Neural cell (in vitro differentiated cells): ENCODE measurements at regions not wholly inside any gene's neighbourhood (a gene's known extent, or its start where the extent isn't known, plus 50 kb on each side); places are given as distances from the start of the nearest gene placed in this dataset.

Source experiments
- H2AFZ ChIP-seq: fragments of 200-600, 300-800 bp; sonication (generic), shearing (Covaris generic); 2 replicates; pipeline ENCODE4 v1.6.0; 2014; ENCODE audit warnings: low read depth, mild to moderate bottlenecking, antibody characterized with exemption, low read length, moderate library complexity
- H3F3A ChIP-seq: fragments of 200-600 bp; shearing (Covaris generic); 2 replicates; pipeline ENCODE4 v1.6.1; 2016; ENCODE audit warnings: mild to moderate bottlenecking, moderate library complexity, mixed read lengths, antibody characterized with exemption, low read length; ENCODE audit not compliant: insufficient read depth, poor library complexity, severe bottlenecking
- H3K27ac ChIP-seq: fragments of 200-600, 300-800 bp; sonication (generic), shearing (Covaris generic); 2 replicates; pipeline ENCODE4 v1.5.1; 2014; ENCODE audit warnings: mild to moderate bottlenecking, low read length, moderate library complexity
- H3K27me3 ChIP-seq: fragments of 300-800, 200-600 bp; sonication (generic), shearing (Covaris generic); 2 replicates; pipeline ENCODE4 v1.6.0; 2014; ENCODE audit warnings: mild to moderate bottlenecking, low read depth, low read length, moderate library complexity; ENCODE audit not compliant: insufficient read depth
- H3K36me3 ChIP-seq: fragments of 300-800, 200-600 bp; sonication (generic), shearing (Covaris generic); 2 replicates; pipeline ENCODE4 v1.5.1; 2014; ENCODE audit warnings: mild to moderate bottlenecking, antibody characterized with exemption, low read length, moderate library complexity; ENCODE audit not compliant: insufficient read depth
- H3K4me2 ChIP-seq: fragments of 300-800, 200-600 bp; sonication (generic), shearing (Covaris generic); 2 replicates; pipeline ENCODE4 v1.6.0; 2014; ENCODE audit warnings: mild to moderate bottlenecking, low read length
- H3K4me3 ChIP-seq: fragments of 300-800, 200-600 bp; sonication (generic), shearing (Covaris generic); 2 replicates; pipeline ENCODE4 v1.5.1; 2014; ENCODE audit warnings: mild to moderate bottlenecking, low read length, moderate library complexity
- H3K79me2 ChIP-seq: fragments of 200-600 bp; shearing (Covaris generic); replicated peaks from 2 replicates; pipeline ENCODE4 v1.6.0; 2014; ENCODE audit warnings: mild to moderate bottlenecking, low read length, moderate library complexity; ENCODE audit not compliant: insufficient read depth
- H3K9ac ChIP-seq: fragments of 300-800, 200-600 bp; sonication (generic), shearing (Covaris generic); 2 replicates; pipeline ENCODE4 v1.6.1; 2016; ENCODE audit warnings: mild to moderate bottlenecking, low read length, mixed read lengths
- H3K9me2 ChIP-seq: fragments of 200-600 bp; shearing (Covaris generic); 2 replicates; pipeline ENCODE4 v1.6.1; 2016; ENCODE audit warnings: mild to moderate bottlenecking, low read length, mixed read lengths; ENCODE audit not compliant: insufficient read depth
- H3K9me3 ChIP-seq: fragments of 200-600, 300-800 bp; sonication (generic), shearing (Covaris generic); 2 replicates; pipeline ENCODE4 v1.6.1; 2016; ENCODE audit warnings: mild to moderate bottlenecking, mixed run types, low read length, moderate library complexity, mixed read lengths
- H4K20me1 ChIP-seq: fragments of 200-600 bp; shearing (Covaris generic); 2 replicates; pipeline ENCODE4 v1.6.1; 2016; ENCODE audit warnings: mild to moderate bottlenecking, mixed run types; ENCODE audit not compliant: insufficient read depth
- CTCF ChIP-seq: fragments of 450-650 bp; IDR thresholded peaks from 2 replicates; pipeline ENCODE4 v1.5.1; 2014; ENCODE audit warnings: antibody characterized with exemption, mild to moderate bottlenecking, moderate library complexity; ENCODE audit not compliant: poor library complexity, severe bottlenecking
- EP300 ChIP-seq: fragments of 450-650 bp; conservative IDR thresholded peaks from 2 replicates; pipeline ENCODE4 v1.6.1; 2014; ENCODE audit warnings: antibody characterized with exemption, mild to moderate bottlenecking, moderate library complexity; ENCODE audit not compliant: poor library complexity, severe bottlenecking
- EZH2 ChIP-seq: fragments of 200-600, 300-800 bp; shearing (Covaris generic), sonication (generic); IDR thresholded peaks from 2 replicates; pipeline ENCODE4 v1.6.1; 2014; ENCODE audit warnings: antibody characterized with exemption, low read length, borderline replicate concordance, mild to moderate bottlenecking; ENCODE audit not compliant: insufficient read depth, poor library complexity, severe bottlenecking
- MXI1 ChIP-seq: fragments of 450-650 bp; conservative IDR thresholded peaks from 2 replicates; pipeline ENCODE4 v1.6.1; 2014; ENCODE audit warnings: antibody characterized with exemption, mild to moderate bottlenecking; ENCODE audit not compliant: poor library complexity, severe bottlenecking
- POLR2AphosphoS5 ChIP-seq: IDR thresholded peaks from 2 replicates; pipeline ENCODE4 v1.6.1; 2012
- RAD21 ChIP-seq: fragments of 450-650 bp; conservative IDR thresholded peaks from 2 replicates; pipeline ENCODE4 v1.6.1; 2014; ENCODE audit warnings: antibody characterized with exemption, mild to moderate bottlenecking, moderate library complexity
- REST ChIP-seq: IDR thresholded peaks from 2 replicates; pipeline ENCODE4 v1.6.1; 2012; ENCODE audit warnings: borderline replicate concordance
- SMC3 ChIP-seq: fragments of 450-650 bp; conservative IDR thresholded peaks from 2 replicates; pipeline ENCODE4 v1.6.1; 2014; ENCODE audit warnings: antibody characterized with exemption, mild to moderate bottlenecking, moderate library complexity; ENCODE audit not compliant: poor library complexity
- TAF1 ChIP-seq: IDR thresholded peaks from 2 replicates; pipeline ENCODE4 v1.6.1; 2012; ENCODE audit warnings: low read depth

DNA sequence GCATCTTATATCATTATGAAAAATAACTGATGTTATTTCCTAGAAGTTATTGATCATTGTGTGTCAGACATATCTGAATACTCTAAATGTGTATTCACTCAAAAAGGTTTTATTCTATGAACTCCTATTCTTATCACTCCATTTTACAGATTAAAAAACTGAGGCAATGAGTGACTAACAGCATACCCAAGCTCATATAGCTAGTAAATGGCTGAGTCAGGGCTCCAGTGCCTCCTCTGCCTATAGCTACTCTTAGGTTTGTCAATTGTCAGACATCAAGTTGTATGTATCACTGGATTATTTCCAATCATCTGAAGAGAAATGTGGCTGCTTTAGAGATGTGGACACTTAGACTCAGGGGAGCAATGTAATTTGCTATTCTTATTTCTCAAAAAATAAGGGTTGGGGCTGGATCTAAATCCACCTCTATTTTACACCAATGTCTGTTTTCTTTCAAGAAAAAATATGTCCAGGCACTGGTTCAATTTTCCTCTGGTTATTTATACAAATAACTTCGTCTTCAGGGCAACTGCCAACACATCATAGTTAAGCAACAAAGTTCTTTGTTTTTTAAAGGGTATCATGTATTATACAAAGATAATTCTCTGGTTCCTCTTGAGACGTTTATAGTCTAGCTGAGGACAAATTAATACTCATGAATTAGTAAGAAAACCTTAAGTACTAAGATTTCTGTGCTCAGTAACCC lies 328.9 kb upstream of the MAF start:
- no peak overlapping the region for H2AFZ ChIP-seq
- TF ChIP-seq RAD21 (no peak), EP300 (no peak)

DNA sequence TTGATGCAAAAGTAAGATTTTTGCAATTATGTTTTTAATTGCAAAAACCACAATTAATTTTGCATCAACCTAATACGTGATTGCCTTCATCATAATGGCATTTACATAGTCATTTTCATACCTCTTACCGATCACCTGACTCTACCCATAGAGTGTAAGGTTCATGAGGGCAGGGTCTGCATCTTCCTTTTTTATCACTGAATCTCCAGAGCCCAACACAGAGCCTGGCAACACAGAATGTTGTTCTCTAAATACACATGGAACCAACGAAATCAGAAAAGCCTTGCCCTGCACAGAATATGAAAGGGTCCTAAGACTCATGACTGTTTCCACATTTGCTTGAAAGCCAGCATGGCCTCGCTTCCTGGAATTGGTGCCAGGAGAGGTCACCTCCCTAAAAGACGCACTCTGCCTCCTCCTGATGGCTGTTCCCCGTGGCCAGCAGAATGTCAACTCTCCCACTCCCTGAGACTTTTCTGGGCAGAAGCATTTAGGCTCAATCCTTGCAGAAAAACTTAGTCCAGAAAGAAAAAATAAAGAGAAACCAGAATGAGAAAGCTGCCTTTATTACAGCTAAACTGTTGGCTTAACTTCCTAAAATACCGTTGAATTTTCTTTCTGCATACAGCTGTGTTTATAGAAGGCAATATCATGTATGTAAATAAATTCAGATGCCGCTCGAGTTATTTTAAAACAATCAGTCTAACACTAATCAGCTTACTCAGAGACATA lies 327.8 kb upstream of the MAF start:
- Histone ChIP-seq H3F3A (no peaks in the 10 kb centered on the region), H3K36me3 (no peaks in the 10 kb centered on the region), H2AFZ (no peak overlapping the region), H3K79me2 (no peaks in the 10 kb centered on the region), H3K9me2 (no peaks in the 10 kb centered on the region), H3K9me3 (no peaks in the 10 kb centered on the region), H3K9ac (no peak overlapping the region), H3K4me3 (no peak overlapping the region), H3K27me3 (no peaks in the 10 kb centered on the region), H4K20me1 (no peaks in the 10 kb centered on the region), H3K27ac (no peak overlapping the region), H3K4me2 (no peak overlapping the region)
- TF ChIP-seq RAD21 (no peak), POLR2AphosphoS5 (no peak), EP300 (no peak), CTCF (no peak), REST (no peak), TAF1 (no peak), EZH2 (no peak), MXI1 (no peak), SMC3 (no peak)

More for the DNA sequence above, 328.9 kb upstream of the MAF start:
- Histone ChIP-seq H3K27me3 (no peaks in the 10 kb centered on the region), H3K4me2 (no peak overlapping the region), H3K79me2 (no peaks in the 10 kb centered on the region), H3K9ac (no peak overlapping the region), H3K36me3 (no peaks in the 10 kb centered on the region), H4K20me1 (no peaks in the 10 kb centered on the region), H3K4me3 (no peak overlapping the region), H3K9me2 (no peaks in the 10 kb centered on the region), H3K9me3 (no peaks in the 10 kb centered on the region), H3K27ac (no peak overlapping the region), H3F3A (no peaks in the 10 kb centered on the region)
